Psoas muscle (tissue), 7 donors: ENCODE measurements at regions not wholly inside any gene's neighbourhood (a gene's known extent, or its start where the extent isn't known, plus 50 kb on each side); places are given as distances from the start of the nearest gene placed in this dataset.

ENCODE experiments used
- ATAC-seq, 4 donors: fragments of 200-7000 bp; cut with Tn5 transposase; one replicate each; pipeline ENCODE4 v1.9.1; 2020; ENCODE audit warnings: moderate library complexity in 3 of 4, mild to moderate bottlenecking in 2 of 4
- DNase-seq, 2 donors: peaks; one replicate each; pipeline ENCODE4 v3.0.0-alpha.2; 2020
- H3K27ac ChIP-seq: fragments of 200-600 bp; one replicate; pipeline ENCODE4 v1.8.0; 2022
- H3K27me3 ChIP-seq, 3 donors: fragments of 200-600 bp in 1 of 3; one replicate each; pipeline versions ENCODE4 v1.6.1 to v1.8.0; 2013 to 2022; ENCODE audit warnings: low read length in 2 of 3, mild to moderate bottlenecking in 2 of 3, moderate library complexity in 1 of 3; ENCODE audit not compliant: insufficient read depth in 3 of 3
- H3K36me3 ChIP-seq, 2 donors: fragments of 200-600 bp in 1 of 2; one replicate each; pipeline versions ENCODE4 v1.6.1 to v1.8.0; 2013 to 2022; ENCODE audit warnings: low read depth in 1 of 2, mild to moderate bottlenecking in 1 of 2, moderate library complexity in 1 of 2; ENCODE audit not compliant: insufficient read depth in 1 of 2
- H3K4me1 ChIP-seq: fragments of 200-600 bp; one replicate; pipeline ENCODE4 v1.8.0; 2022
- H3K4me3 ChIP-seq: fragments of 200-600 bp; one replicate; pipeline ENCODE4 v1.8.0; 2022; ENCODE audit warnings: mild to moderate bottlenecking
- H3K9me3 ChIP-seq: fragments of 200-600 bp; one replicate; pipeline ENCODE4 v1.8.0; 2022
- WGBS, 3 donors: extraction: QIAGEN DNeasy Blood & Tissue Kit; methylation state at CpG; one replicate each; pipeline versions ENCODE4 v1.1.6 to v1.1.7; 2013; 5-methylcytosine and 5-hydroxymethylcytosine counted together
- intact Hi-C, 2 donors: fragments of 100-400 bp; cut with DNase I; formaldehyde crosslinking; loops; one replicate each; pipeline versions ENCODE4 v1.11.0 to v1.14.2; 2022
- TF ChIP-seq, protein P1 (sequence below): fragments of 200-600 bp; IDR thresholded peaks from one replicate; pipeline ENCODE4 v1.8.0; 2022; ENCODE audit warnings: antibody characterized with exemption
- donor health status: healthy with polysubstance abuse.
- donor health status: DM: no; HTN: no; CAD: no; lungs with moderate emphysema.
- donor health status: Bipolar disorder and iron deficiency.
- donor health status: healthy.
- donor health status: DM: yes; HTN: yes; CAD: no.
- donor health status: DM: no; HTN: no; CAD: no.
- donor health status: DM: yes; HTN: yes; CAD: no.

DNA sequence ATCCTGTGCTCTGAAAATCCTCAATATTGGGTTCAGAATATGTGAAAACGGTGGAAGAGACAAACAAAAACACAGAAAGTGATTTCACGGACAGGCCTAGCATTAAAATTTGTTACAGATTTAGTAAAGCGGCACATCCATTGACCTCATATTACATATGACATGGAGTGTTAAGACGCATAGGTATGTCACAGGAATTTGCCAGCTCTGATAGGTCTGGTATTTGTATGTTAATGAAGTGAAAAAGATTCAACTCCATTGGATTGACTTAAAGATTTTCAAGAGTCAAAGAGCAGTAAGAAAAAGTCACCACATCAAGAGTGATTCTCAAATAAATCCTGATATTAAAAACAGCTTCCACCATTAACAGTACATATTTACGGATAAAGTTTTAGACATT lies 396.5 kb upstream of the SEMA6A start:
- intact Hi-C loops, result no loop called here
- 69 to 75% (median 72%) methylated on average over 5 of the region's 5 CpGs for WGBS, 3 donors
- no peaks in the 10 kb centered on the region for H3K4me1 ChIP-seq
- H3K27ac ChIP-seq, result no peak overlapping the region
- no peak overlapping the region for H3K4me3 ChIP-seq
- DNase-seq (no peak), ATAC-seq (no peak)
- H3K9me3 ChIP-seq, result peaks cover 7% of the 10 kb centered on the region
- H3K36me3 ChIP-seq, result no peaks in the 10 kb centered on the region
- no peaks in the 10 kb centered on the region for H3K27me3 ChIP-seq
- TF ChIP-seq, protein P1, sequence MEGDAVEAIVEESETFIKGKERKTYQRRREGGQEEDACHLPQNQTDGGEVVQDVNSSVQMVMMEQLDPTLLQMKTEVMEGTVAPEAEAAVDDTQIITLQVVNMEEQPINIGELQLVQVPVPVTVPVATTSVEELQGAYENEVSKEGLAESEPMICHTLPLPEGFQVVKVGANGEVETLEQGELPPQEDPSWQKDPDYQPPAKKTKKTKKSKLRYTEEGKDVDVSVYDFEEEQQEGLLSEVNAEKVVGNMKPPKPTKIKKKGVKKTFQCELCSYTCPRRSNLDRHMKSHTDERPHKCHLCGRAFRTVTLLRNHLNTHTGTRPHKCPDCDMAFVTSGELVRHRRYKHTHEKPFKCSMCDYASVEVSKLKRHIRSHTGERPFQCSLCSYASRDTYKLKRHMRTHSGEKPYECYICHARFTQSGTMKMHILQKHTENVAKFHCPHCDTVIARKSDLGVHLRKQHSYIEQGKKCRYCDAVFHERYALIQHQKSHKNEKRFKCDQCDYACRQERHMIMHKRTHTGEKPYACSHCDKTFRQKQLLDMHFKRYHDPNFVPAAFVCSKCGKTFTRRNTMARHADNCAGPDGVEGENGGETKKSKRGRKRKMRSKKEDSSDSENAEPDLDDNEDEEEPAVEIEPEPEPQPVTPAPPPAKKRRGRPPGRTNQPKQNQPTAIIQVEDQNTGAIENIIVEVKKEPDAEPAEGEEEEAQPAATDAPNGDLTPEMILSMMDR, result no peak

DNA sequence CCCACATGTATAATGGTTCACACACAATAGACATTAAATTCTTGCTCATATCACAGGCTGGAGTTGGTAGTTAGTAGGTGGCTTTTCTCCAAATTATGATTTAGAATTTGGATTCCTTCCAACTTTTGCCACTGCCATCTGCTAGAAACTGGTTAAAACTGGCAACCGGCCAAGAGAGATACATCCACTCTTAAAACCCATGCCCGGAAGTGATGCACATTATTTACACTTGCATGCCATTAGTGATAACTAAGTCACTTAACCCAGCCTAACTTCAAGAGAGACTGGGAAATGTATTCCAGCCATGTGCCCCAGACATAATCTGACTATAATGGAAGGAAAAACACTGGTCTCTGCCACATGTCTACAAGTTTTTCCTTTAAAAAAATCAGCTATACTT lies 395.7 kb upstream of the SEMA6A start:
- ATAC-seq, result no peak

DNA sequence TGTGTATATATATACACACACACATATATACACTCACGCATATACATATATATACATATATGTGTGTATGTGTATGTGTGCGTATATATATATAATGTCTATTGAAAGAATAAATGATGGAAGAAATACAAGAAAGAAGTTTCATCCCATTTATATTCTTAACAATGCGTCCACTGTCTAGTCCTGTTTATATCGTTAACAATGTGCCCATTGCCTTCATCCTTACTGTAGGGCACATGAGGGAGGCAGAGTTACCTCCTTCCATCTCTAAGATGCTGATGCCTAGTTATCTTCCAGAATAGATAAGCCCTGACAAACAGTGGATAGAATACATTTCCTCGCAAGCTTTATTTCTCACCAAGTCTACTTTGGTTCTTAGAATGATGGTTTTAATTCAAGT lies 389.8 kb upstream of the SEMA6A start:
- TF ChIP-seq, protein P1, result no peak
- Histone ChIP-seq H3K9me3 (no peaks in the 10 kb centered on the region), H3K4me3 (no peak overlapping the region), H3K27ac (no peak overlapping the region), H3K36me3 (no peaks in the 10 kb centered on the region), H3K27me3 (peaks cover 0 to 4% (median 0%) of the 10 kb centered on the region in 3 donors), H3K4me1 (no peaks in the 10 kb centered on the region)
- DNase-seq (no peak), ATAC-seq (no peak)
- WGBS, 3 donors, result 94 to 97% (median 94%) methylated on average over 5 of the region's 5 CpGs
- intact Hi-C loops, result no loop called here

More for the DNA sequence above, 395.7 kb upstream of the SEMA6A start:
- Histone ChIP-seq H3K27ac (no peak overlapping the region), H3K9me3 (peaks cover 7% of the 10 kb centered on the region), H3K4me1 (no peaks in the 10 kb centered on the region), H3K36me3 (no peaks in the 10 kb centered on the region), H3K27me3 (no peaks in the 10 kb centered on the region), H3K4me3 (no peak overlapping the region)
- TF ChIP-seq, protein P1, result no peak
- DNase-seq, result no peak
- intact Hi-C loops, result no loop called here
- WGBS, 3 donors, result 20 to 29% (median 26%) methylated on average over 2 of the region's 2 CpGs

DNA sequence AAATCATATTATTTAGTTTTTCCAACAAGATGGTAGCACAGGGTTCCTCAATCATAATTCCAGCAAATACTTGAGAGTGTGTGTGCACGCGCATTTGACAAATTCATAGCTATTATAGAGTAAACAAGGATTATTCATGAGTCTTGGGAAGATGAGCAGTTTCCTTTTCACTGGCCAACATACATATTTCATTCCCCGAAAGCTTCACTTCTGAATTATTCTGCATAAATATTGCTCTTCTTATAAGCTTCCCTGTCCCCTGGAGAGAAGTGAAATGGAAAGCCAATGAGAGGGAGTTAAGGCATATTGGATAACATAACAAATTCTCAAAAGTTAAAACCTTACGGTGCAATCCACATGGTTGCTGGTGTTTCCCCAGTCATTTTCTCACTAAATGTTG lies 386.4 kb upstream of the SEMA6A start:
- no peak overlapping the region for H3K27ac ChIP-seq
- 86 to 89% (median 86%) methylated on average over 4 of the region's 4 CpGs for WGBS, 3 donors
- ATAC-seq, result no peak
- H3K4me1 ChIP-seq, result no peaks in the 10 kb centered on the region
- H3K4me3 ChIP-seq, result no peak overlapping the region
- no peaks in the 10 kb centered on the region for H3K36me3 ChIP-seq
- peaks cover 0 to 4% (median 0%) of the 10 kb centered on the region in 3 donors for H3K27me3 ChIP-seq
- DNase-seq, result no peak
- H3K9me3 ChIP-seq, result no peaks in the 10 kb centered on the region
- TF ChIP-seq, protein P1, result no peak
- intact Hi-C loops, result no loop called here

DNA sequence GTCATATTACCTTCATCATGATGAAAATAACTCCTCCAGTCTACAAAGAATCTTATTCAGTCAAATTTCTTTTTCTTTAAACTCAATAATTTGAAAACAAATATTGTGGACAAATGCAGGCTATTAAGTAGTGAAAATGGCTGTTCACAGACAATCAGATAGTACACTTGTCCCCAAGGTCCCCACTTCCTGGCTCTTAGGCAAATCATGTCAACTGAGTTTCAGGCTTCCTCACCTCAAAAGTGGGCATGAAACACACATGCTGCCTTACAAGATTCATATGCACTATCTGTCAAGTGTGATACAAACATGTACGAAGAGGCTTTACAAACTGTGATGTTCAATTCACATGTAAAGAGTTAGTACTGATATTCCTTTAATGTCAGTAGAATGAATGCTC lies 385.2 kb upstream of the SEMA6A start:
- H3K9me3 ChIP-seq, result no peaks in the 10 kb centered on the region
- no peaks in the 10 kb centered on the region for H3K4me1 ChIP-seq
- H3K27me3 ChIP-seq, result peaks cover 0 to 2% (median 0%) of the 10 kb centered on the region in 3 donors
- 74 to 80% (median 80%) methylated on average over 1 of the region's 1 CpG for WGBS, 3 donors
- TF ChIP-seq, protein P1, result no peak
- H3K27ac ChIP-seq, result no peak overlapping the region
- no peaks in the 10 kb centered on the region for H3K36me3 ChIP-seq
- ATAC-seq, result no peak
- no peak overlapping the region for H3K4me3 ChIP-seq
- intact Hi-C loops, result no loop called here
- DNase-seq, result no peak
